ENCODE measurements at regions not wholly inside any gene's neighbourhood (a gene's known extent, or its start where the extent isn't known, plus 50 kb on each side); places are given as distances from the start of the nearest gene placed in this dataset.

DNA sequence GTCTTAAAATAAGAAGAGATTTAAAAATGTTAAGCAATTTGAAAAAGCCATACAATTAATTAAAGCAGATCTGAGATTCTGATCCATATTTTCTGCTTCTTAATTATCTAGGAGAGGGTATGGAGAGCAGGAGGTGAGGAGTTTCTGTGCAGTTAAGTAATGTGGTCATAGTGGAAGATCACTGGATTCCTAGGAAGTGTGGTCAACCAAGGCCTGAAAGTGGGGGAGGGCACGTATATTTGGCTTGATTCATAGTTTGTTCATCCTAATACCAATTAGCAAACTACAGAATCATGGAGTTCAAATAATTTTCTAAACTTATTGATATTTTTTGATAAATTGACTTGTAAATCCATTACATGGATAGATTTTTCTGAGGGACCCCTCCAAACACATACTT lies 768.3 kb downstream of the RAPGEF2 start:
- TF ChIP-seq, protein P1, sequence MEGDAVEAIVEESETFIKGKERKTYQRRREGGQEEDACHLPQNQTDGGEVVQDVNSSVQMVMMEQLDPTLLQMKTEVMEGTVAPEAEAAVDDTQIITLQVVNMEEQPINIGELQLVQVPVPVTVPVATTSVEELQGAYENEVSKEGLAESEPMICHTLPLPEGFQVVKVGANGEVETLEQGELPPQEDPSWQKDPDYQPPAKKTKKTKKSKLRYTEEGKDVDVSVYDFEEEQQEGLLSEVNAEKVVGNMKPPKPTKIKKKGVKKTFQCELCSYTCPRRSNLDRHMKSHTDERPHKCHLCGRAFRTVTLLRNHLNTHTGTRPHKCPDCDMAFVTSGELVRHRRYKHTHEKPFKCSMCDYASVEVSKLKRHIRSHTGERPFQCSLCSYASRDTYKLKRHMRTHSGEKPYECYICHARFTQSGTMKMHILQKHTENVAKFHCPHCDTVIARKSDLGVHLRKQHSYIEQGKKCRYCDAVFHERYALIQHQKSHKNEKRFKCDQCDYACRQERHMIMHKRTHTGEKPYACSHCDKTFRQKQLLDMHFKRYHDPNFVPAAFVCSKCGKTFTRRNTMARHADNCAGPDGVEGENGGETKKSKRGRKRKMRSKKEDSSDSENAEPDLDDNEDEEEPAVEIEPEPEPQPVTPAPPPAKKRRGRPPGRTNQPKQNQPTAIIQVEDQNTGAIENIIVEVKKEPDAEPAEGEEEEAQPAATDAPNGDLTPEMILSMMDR (IDR thresholded peaks at IDR 0.05) = no peak

DNA sequence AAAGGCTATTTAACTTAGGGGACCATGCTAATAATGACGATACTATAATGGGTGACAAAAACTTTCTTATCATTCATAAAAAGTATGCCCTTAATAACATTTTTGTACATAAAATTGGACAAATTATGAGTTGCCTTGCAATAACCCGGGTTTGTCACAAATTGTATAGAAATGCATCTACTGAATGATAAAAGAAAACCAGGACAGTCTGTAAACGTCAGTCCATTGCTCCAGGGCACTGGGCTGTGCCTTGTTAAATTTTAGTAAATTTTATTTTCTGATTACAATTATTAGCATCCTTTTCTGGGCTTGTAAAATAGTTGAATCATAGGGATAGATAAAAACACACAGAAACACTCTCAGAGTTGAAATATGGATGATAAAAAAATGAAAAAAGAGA lies 778.3 kb downstream of the RAPGEF2 start:
- Histone ChIP-seq H3K4me1 (no peaks in the 10 kb centered on the region), H3K36me3 (ENCODE audit: insufficient read depth in 1 of 2, low read depth in 1 of 2) (no peaks in the 10 kb centered on the region), H3K4me3 (no peak overlapping the region), H3K9me3 (no peaks in the 10 kb centered on the region), H3K27me3 (ENCODE audit: insufficient read depth in 3 of 3, low read length in 2 of 3) (no peaks in the 10 kb centered on the region), H3K27ac (no peak overlapping the region)
- DNase-seq (no peak), ATAC-seq (no peak)
- intact Hi-C loops (cut with DNase I) = no loop called here
- 74 to 77% (median 76%) methylated on average over 3 of the region's 3 CpGs for WGBS, 3 donors
- TF ChIP-seq, protein P1 (IDR thresholded peaks at IDR 0.05) = no peak

More for the DNA sequence above, 768.3 kb downstream of the RAPGEF2 start:
- Histone ChIP-seq H3K4me1 (no peaks in the 10 kb centered on the region), H3K4me3 (no peak overlapping the region), H3K9me3 (no peaks in the 10 kb centered on the region), H3K27ac (no peak overlapping the region), H3K36me3 (ENCODE audit: insufficient read depth in 1 of 2, low read depth in 1 of 2) (no peaks in the 10 kb centered on the region), H3K27me3 (ENCODE audit: insufficient read depth in 3 of 3, low read length in 2 of 3) (no peaks in the 10 kb centered on the region)
- 78 to 85% (median 83%) methylated on average over 1 of the region's 1 CpG for WGBS, 3 donors
- DNase-seq (no peak), ATAC-seq (no peak)
- intact Hi-C loops (cut with DNase I) = no loop called here

DNA sequence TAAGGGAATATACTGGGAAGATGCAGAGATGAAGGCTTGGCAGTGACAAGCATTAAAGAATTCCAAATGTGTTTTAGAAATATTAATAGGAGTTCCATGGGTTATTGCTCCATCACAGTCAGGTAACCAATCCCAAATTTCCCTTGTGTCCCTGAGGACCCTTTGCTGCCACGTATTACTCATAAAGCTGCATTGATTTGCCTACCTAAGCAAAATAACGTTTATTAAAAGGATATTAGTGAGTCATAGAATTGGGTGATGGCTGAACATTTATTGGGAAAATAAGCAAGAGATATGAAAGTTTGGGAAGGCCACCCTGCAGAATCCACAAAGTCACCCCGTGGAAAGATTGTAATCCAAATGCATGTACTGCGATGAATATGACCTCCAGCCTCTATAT lies 782.1 kb downstream of the RAPGEF2 start:
- WGBS, 3 donors = 56 to 73% (median 65%) methylated on average over 4 of the region's 4 CpGs
- H3K36me3 ChIP-seq (ENCODE audit: insufficient read depth in 1 of 2, low read depth in 1 of 2) = no peaks in the 10 kb centered on the region
- no peaks in the 10 kb centered on the region for H3K27me3 ChIP-seq (ENCODE audit: insufficient read depth in 3 of 3, low read length in 2 of 3)
- DNase-seq = no peak
- intact Hi-C loops (cut with DNase I) = no loop called here
- H3K9me3 ChIP-seq = no peaks in the 10 kb centered on the region
- ATAC-seq = no peak
- no peak overlapping the region for H3K27ac ChIP-seq
- no peak overlapping the region for H3K4me3 ChIP-seq
- TF ChIP-seq, protein P1 (IDR thresholded peaks at IDR 0.05) = no peak
- no peaks in the 10 kb centered on the region for H3K4me1 ChIP-seq

DNA sequence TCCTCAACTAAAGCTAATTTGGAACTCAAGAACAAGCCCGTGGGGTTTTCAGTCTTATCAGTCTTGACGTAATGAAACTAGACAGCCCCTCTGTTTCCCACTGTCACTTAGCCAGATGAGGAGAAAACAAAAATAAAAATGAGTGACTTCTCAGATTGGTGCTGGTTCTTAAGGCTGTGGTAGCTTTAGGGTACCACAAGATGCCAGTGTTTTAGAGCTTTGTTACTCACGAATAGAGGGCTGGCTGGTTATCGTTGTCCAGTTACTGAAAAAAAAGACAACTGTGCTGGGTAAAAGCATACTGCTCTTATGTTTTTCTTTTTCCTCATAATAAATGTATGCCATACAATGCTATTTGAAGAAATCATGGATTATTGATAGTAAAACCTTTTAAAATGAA lies 796.7 kb downstream of the RAPGEF2 start:
- Histone ChIP-seq H3K9me3 (no peaks in the 10 kb centered on the region), H3K27me3 (ENCODE audit: insufficient read depth in 3 of 3, low read length in 2 of 3) (no peaks in the 10 kb centered on the region), H3K4me3 (no peak overlapping the region), H3K27ac (no peak overlapping the region), H3K36me3 (ENCODE audit: insufficient read depth in 1 of 2, low read depth in 1 of 2) (no peaks in the 10 kb centered on the region), H3K4me1 (no peaks in the 10 kb centered on the region)
- no peak for ATAC-seq
- TF ChIP-seq, protein P1 (IDR thresholded peaks at IDR 0.05) = no peak
- 62 to 73% (median 67%) methylated on average over 4 of the region's 4 CpGs for WGBS, 3 donors
- DNase-seq = no peak
- intact Hi-C loops (cut with DNase I) = no loop called here

DNA sequence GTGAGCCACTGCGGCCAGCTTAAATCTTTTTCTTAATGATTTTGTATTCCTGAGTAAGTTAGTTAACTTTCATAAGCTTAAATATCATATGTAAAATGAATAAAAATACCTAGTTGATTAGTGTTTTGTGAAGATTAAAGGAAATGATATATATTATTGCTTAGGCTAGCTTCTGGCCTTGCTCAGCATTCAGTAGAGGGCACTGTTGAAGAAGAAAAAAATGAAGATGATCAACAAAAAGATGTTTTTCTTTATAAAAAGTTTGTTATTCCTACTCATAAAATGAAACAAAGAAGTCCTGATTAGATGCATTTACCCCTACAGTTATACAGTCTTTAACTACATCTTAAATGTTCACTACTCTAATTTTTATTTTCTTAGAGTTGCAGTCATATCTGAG lies 797.7 kb downstream of the RAPGEF2 start:
- Histone ChIP-seq H3K4me3 (no peak overlapping the region), H3K36me3 (ENCODE audit: insufficient read depth in 1 of 2, low read depth in 1 of 2) (no peaks in the 10 kb centered on the region), H3K9me3 (no peaks in the 10 kb centered on the region), H3K27me3 (ENCODE audit: insufficient read depth in 3 of 3, low read length in 2 of 3) (no peaks in the 10 kb centered on the region), H3K27ac (no peak overlapping the region), H3K4me1 (no peaks in the 10 kb centered on the region)
- no peak for DNase-seq
- TF ChIP-seq, protein P1 (IDR thresholded peaks at IDR 0.05) = no peak
- no peak for ATAC-seq
- intact Hi-C loops (cut with DNase I) = no loop called here
- 87 to 95% (median 90%) methylated on average over 1 of the region's 1 CpG for WGBS, 3 donors
